Hematopoietic multipotent progenitor cell (in vitro differentiated cells): ENCODE measurements at regions not wholly inside any gene's neighbourhood (a gene's known extent, or its start where the extent isn't known, plus 50 kb on each side); places are given as distances from the start of the nearest gene placed in this dataset. TPM values are rescaled to one million over a fixed set of nuclear protein-coding genes. Genes with fewer than 3 reads are reported as not detected.
"Not testable (repeated sequence)": the region's sequence is repeated elsewhere in the genome, so short reads cannot be mapped to it uniquely, and the experiment has no call there.

Experiments used
- DNase-seq, 3 donors: peaks; one replicate each; pipeline ENCODE4 v3.0.0-alpha.2; 2011 to 2015; ENCODE audit warnings: low read depth in 2 of 3, low spot score in 2 of 3
- small RNA-seq: library from RNA; depleted of rRNA; stranded (forward); fragments of <200 nt; gene quantifications from one replicate; pipeline ENCODE3, GENCODE V24; 2012

DNA sequence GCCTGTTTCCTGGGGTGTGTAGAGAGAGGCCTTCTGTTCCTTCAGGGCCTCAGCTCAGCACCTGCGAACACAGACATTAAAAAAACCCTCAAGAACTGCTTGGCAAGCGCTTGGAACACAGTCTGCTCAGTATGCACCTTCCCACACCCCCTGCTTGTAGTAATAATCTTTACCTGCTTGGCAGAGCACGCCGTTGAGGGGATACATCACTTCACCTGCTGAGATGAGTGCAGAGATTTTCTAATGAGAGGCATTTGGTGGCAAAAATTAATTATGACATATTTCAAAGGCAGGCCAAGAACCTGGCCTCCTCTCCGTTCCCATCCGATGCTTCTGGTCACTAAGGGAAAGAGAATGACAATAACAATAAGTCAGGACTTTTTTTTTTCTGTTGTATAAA is 93.4 kb upstream of the DPP6 start:
- DNase-seq = not testable (repeated sequence)

GRCh38 chr7:153964481-153965112 is 87.6 kb upstream of the DPP6 start:
- not testable (repeated sequence) for DNase-seq

DNA sequence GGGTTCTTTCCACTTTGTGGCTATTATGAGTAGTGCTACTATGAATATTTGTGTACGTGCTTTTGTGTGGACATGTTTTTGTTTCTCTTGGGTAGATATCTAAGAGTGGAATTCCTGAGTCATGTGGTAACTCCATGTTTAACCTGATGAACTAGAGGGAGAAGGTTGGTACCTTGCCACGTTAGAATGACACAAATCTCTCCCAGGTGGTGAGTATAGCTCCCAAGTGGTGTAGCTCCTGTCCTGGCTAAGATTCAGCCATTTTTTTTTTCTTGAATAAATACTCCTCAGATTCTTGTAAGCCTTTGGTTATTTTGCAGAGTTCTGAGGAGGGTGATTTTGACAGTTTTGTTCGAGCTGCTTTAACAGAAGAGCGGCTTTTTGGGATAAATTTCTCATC is 83.2 kb upstream of the DPP6 start:
- not testable (repeated sequence) for DNase-seq

DNA sequence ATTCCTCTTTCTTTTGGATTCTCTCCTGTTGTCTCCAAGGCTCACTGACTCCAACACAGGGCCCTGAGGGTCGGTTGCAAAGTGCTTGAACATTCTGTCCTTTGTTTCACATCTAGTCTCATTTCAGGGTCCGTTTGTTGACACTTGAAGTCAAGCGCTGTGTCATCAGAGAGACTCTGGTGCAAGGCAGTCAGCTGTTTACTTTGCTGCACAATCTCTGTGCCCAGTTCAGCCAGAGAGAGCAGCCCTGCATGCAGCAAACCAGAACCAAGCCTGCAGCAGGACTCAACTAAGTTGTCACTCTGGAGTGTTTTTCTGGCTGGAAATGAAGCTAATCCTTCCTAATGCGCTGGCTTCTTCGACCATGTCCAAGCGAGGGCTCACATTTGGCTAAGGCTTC is 77.6 kb upstream of the DPP6 start:
- DNase-seq = not testable (repeated sequence)

GRCh38 chr7:153976745-153977144 is 75.5 kb upstream of the DPP6 start:
- DNase-seq = not testable (repeated sequence)

- not testable (repeated sequence) for DNase-seq
Measured at GRCh38 chr7:153983186-153983585, 69.0 kb upstream of the DPP6 start.

- not testable (repeated sequence) for DNase-seq
Measured at GRCh38 chr7:153989066-153989627, 63.1 kb upstream of the DPP6 start.

- DNase-seq = not testable (repeated sequence)
Measured at GRCh38 chr7:153989742-153990425, 62.3 kb upstream of the DPP6 start.

GRCh38 chr7:153991471-153991870 is 60.7 kb upstream of the DPP6 start:
- DNase-seq = not testable (repeated sequence)

DNA sequence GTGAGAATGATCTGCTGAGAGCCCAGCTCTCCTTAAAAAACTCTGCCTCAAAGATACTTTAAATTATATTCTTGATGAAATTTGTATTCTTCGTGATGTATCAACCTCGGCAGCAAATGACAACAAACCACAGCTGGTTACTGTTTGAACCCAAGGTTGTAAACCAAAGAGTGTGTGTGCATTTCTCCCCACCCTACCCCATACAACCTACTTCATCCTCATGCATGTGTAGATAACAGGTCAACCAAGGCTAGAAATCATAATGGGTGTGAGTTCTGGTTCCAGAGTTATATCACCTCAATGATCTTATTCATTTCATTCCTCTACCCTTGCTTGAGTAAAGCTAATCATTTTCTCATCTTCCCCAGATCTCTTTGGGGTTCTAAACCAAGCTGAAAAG is 58.8 kb upstream of the DPP6 start:
- not testable (repeated sequence) for DNase-seq

DNA sequence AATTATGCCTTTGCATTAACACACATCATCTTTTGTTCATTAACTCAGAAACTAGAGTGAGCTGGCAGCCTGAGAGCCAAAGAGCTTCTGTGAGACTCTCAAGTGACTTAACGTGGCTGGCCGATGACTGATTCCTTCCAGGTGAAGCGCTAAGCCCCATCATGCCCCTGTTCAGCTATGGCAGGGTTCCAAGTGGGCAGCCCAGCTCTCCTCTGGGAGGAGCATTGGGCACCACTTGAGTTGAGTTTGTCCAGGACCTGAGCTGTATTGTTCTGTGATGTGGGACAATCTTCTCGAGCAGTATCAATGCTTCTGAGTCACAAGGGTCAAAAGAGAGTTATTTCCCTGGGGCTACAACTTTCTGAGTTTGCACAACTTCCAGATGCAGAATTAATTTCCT is 53.3 kb upstream of the DPP6 start:
- DNase-seq = not testable (repeated sequence)

Small RNA genes lying in the stretch of these regions (small RNA-seq; reads per million reads assigned to genes)
- not detected for gene AC005588.1
- gene AC079809.1 = not detected
